NCI-H187 treated with DMSO at 0.1 percent for 48 hours (cell line): ENCODE measurements at regions not wholly inside any gene's neighbourhood (a gene's known extent, or its start where the extent isn't known, plus 50 kb on each side); places are given as distances from the start of the nearest gene placed in this dataset.

Experiments used
- DNase-seq: peaks from one replicate; lab custom pipeline; 2025; lab: John Stamatoyannopoulos, UW

DNA sequence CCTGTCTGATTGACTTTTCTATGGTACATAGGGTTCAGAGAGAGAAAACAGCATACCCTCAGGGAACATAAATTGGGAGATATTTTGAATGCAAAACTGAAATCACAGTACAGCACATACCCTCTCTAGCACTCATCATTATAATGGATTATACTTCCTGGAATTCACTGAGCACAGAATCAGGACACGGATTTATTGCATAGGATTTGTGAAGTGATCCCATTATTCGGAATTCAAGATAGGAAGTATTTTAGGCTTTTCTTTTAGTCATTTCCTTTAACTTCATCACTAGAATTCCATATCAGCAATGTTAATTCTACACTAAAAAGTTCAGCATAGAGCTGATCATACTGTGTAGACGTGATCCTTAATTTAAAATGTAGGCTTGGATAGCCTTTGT, 407.0 kb downstream of the PID1 start:
- no peak for DNase-seq

DNA sequence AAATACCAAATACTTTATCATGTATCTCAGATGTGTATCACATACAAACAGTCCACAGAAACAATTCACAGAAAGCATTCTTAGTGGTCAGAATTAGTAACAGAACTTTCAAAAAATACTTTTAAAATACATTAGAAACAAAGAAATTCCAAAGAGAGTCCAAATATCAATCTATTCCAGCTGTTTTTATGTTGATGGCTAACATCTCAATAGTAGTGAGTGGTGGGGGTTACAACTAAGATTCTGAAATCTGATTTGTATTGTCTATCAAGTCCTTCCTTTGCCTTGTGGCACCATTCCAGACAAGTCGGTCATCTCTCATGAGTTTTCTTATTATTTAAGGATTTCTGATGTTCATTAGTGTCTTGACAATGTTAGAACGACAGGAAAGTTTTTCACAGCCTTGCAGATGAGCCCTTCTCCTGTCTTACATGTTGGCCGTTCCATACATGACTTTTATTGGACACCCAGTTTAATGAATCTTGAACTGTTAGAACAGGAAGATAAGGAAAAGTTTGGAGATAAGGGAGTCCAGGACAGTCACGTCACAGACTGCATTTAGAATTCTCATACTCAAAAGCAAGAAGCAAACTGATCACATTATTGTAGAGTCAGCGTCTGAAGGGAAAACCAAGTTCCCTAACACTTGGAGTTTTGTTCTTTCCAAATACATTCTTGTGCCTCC, 410.3 kb downstream of the PID1 start:
- DNase-seq: no peak

DNA sequence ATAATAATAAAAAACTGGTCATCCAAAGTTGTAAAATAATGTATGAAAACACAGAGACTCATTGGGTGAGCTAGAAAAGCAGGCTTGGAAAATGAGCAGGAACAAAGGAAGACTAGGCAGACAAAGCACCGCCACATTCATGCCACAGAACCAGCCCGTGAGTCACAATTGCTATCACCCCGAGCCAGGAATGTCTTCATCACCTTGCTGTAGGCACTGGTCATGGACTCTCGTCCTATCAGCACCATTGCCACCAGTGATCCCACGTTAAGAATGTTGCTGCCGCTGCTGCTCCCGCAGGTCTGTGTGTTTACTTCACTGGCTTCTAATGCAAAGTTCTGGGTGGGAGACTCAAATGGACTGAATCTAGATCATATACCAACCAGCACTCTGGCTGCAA, 417.9 kb downstream of the PID1 start:
- DNase-seq: no peak

DNA sequence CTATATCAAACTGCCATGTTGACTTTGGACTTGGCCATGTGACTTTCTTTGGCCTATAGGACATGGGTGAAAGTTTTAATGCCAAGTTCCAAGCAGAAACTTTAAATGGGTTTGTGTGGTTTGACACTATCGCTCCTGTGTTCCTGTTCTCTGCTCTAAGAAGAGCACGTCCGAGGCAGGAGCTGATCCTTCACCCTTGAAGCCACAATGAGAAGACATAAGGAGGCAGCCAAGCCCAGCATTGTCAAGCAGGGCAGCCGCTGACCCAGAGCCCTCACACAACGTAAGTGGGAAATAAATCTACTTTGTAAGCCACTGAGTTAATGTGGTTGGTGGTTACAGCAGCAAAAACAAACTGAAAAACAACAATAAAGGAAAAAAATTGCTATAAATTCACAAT, 422.4 kb downstream of the PID1 start:
- DNase-seq: no peak

DNA sequence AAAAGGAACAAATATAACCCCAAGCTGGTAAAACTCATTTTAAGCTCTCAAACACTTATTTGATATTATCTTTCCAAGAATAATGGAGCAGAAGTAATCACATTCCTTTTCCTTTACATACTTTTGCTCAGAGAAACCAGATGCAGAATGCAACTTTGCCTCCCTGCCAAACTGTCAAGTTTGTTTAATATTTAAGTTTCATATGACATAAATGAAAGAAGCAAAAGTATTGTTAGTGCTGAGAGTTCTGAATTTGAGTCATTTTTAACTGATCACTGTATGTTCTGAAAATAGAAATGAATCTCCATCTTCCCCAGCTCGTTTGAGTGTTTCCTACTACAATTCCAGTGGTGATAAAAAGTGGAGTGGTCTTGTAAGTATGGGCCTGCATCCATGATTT, 423.4 kb downstream of the PID1 start:
- DNase-seq: no peak

DNA sequence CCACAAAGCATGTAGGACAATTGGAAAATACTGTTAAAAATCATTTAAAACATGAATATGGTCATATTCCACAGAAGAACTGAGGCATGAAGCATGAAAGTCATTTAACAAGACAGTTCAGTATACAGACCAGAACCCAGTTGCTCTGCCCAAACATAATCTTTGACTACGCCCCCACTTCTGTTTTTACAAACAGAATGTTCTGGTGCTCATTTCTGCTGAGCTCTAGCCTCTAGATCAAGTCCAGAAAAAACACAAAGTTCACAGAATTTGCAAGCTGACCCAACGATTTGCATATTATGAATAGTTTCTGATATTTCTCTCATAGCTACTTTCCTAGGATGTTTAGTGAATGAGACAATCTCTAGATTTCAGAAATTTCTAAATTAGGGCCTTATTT, 424.9 kb downstream of the PID1 start:
- DNase-seq: no peak

DNA sequence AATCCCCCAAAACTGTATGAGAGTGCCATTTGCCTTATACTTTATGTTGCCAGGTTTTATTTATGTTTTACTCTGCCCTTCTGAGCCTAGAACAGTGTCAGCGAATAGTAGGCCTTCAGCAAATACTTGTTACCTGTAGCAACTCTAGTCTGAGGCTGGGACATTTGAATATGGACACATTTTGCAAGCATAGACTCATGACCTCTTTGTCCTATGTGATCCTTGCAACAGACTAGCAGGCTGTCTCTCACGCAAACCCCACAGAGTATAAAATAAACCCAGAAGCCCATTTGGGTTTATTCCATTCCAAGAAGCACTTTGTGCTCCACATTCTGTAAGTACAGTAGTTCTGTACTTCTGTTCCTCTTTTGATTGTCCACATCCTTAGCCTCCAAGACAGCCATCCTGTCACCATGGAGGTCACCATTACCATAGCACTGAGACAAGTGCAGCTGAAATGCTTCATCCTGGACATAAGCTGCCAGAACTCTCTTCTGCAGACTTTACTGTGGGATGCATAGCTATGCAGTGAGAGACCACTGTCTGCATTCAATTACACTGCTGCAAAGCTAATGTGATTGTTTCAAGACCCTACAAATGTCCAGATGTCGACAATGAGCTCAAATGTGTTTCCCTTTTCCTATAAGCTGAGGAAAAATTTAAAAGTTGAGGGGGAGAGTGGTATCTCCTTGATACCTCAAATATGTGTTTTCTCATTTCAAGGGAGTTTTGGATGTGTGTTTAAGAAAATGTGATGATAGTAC, 425.7 kb downstream of the PID1 start:
- no peak for DNase-seq

DNA sequence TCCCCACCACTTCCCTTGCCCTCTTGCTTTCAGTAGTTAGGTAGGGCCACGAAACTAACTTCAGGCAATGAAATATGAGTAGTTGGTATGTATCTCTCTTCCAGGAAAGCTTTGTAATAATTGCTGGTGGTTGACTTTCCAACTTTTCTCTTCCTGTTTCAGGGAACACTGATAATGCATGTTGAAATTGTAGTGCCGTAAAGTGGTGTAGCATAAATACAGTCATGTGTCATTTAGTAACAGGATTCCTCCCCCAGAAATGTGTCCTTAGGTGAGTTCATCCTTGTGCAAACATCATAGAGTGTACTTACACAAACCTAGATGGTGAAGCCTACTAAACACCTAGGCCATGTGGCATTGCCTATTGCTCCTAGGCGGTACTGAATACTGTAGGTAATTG, 429.2 kb downstream of the PID1 start:
- no peak for DNase-seq

DNA sequence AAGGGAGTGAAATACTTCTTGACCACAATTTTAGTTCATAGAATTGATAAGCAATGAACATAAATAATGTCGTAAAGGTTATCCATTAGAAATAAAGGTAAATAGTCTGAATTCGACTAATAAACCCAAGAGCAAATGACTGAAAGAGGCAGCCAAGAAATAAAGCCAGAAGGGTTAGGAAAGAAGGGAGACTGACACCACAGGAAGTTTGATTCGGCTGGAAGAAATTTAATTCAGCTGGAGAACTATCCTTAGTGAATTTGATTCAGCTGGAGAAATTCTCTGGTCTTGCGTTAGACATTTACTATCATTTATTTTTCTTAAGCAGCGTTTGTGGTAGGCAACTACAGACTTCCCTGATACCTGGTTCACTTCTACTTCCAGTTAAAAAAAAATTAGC, 429.6 kb downstream of the PID1 start:
- DNase-seq: no peak

DNA sequence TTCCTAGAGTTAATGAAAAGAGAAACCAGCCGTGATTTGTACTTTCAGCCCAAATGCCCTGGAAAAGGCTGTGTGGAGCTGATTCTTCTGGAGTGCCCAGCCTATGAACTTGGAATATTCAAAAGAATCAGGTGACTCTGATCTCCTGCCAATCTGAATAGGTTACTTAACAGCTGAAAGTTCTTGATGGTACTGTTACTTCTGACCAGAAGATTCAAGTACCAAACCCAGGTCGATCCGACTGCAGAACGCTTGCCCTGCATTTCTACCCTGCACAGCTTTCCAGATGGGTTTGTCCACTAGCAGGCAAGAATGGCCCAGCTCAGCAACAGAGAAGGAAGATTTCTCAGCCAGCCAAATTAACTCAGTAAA, 430.4 kb downstream of the PID1 start:
- DNase-seq: no peak

DNA sequence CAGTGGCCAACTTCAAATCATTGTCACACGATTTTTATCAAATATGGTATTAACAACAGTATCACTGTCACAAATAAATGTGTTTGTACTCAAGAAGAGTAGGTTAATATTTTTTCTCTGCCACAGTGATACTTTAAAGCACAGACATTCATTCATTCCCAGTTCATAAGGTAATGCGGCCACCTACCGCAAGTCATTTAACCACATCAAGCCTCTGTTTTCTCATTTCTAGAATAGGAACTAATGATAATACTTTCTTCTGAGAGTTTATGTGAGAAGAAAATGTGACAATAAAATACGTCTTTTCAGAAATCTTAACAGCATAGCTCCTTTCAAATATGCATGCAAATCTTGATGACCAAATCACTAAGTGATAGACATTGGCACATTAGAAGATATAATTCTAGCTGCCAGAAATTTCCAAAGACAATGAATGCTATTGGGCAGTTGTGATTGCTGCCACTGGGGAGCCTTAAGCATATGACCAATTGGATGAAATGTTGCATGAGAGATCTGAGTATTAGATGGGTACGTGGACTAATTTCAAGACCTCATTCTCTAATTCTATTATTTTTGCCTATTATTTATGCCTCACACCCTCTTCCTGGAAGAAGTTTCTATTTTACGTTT, 430.9 kb downstream of the PID1 start:
- no peak for DNase-seq

DNA sequence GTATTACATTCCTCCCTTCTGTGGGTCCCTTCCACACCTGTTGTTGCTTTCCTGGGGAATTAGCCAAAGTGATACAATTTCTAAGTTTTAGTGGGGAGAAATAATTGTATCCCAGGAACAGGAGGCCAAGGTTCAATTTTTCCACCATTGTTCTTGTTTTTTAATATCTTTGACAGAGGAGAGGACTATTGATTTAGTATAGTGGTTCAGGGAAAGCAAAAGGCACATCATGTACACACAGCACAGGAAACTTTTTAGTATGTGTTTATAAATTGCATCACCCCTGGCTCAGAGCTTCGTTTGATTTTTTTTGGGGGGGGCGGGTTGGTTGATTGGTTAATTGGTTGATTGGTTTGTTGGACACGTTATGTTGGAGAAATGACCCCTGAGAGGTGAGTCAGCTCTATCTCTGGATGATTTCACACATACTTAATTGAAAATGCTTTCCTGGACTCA, 431.6 kb downstream of the PID1 start:
- no peak for DNase-seq

DNA sequence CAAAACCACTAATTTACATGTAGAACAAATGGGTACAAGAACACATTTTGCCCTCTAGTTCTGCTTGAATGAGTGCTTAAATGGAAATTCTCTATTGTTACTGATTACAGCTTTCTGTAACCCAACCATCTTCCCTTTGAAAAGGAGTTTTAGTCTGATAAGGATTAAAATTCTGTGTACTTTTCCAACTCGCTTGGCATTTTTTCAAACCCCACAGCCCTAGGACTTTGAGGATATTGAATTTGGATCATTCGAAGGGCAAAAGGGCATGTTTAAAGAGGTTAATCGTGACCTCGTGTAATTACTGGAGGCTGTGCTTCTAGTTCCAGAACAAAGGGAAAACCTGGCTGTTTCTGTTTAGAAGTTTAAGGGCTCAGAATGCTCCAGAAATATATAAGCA, 432.3 kb downstream of the PID1 start:
- no peak for DNase-seq

DNA sequence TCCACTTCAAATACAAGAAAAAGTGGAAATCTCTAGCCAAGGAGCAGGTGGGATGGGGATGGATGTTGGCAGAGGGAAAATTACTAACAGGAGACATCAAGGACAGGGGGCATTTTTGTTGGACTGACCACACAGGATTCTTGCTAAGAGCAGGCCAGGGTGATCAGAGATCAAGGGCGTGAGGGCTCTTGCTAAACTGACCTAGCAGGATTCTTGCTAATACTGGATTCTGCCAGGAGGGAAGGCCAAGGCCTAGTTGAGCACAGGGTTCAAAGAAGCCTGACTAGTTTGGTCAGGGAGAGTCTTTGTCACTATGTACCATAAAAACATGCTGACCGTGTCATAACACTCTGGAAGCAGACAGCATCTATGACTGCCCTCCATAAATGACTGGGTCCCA, 442.7 kb downstream of the PID1 start:
- no peak for DNase-seq

DNA sequence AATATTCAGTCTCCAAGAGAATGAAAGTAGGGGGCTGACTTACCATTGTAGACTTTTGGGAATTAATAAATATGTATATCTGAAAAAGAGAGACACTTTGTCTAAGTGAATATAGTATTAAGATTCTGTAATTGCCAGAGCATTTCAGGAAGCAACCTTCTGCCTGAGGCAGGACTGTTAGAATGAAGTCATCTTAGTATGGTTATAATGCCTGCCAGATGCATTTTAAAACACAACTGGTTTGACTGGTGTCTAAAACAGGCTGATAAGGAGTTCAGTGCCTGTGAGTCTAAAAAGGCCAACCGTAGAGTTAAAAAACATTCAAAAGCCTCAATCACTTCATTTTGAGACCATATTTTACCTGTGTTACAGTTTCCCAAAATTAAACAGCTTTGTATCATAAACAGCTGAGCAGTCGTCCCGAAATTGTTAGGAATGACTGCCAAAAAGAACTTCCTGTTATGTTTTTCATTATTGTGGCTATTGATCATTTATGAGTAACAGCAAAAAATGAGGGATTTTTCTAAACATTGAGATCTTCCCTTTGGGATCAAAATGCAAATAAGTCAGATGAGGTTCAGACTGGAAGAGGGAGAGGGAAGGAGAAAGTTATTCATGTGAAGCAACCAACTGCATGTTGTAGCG, 443.9 kb downstream of the PID1 start:
- no peak for DNase-seq

DNA sequence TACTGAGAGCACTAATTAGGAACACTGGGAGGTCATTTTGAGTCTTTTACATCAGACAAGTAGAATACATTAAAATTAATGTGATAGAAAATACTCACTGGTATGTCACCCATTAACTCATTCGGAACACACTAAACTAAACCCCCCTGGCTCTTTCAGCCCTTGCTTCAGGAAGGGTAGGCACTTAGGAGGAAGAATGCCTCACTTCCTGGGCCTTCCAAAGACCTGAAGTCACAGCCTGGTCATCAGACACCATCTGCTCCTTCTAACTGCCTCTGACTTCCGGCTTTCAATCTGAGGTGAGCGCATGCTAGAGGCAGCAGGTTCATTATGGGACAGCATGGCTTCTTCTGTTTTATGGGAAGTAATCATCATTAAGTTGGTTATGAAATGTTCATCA, 451.4 kb downstream of the PID1 start:
- DNase-seq: no peak

DNA sequence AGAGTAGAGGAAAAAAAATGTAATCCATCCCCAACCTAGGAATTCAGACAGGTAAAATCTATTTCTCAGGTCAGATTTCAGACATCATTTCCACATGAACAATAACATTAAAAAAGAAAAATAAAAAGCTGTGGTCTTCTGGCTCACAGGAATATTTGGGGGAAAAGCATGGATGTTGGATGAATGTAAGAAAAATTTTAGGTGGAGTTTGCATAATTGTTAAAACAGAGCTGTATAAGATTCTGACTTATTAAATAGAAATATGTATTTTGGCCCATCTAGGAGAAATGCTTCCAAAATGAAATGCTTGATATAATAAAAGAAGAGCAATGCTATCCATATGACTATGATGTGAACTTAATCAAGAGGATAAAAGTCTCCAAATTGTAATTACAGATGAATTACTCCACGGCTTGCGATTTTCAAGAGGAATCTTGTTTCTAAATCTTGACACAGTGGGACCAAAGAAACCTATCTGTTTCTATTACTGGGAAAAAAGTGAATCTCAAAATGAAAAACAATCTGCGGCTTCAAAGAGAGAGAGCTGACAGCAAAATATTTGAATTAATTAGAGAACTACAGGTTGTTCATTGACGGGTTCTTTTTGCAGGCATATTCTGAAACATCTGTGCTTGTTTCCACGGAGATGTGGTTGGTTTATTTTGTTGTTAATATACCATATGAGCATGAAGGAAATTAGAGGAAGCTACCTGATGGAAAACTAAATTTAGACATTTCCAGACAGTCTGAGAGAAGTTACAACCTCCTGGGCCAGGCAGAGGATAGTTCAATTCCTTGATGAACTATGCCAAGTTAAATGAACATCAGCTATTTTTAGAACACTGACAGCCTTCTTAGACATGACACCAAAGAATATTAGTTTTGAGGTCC, 468.7 kb downstream of the PID1 start:
- DNase-seq: no peak

DNA sequence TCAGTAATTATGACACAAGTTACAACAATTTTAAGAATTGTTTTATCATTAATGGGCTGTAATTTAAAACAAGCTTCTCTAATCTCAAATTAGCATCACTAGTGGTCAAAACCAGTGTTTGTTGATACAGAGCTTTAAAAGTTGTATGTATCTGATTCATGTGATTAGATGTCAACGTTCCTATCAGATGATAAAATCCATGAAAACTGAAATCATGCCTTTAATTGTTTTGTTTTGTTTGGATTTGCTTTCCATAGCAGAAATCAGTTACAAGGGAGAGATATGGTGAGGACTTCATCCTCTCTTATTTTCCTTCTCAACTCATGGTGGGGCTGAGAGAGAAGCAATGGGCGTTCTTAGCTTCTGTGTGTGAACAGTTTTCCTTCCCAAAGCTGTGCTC, 469.6 kb downstream of the PID1 start:
- DNase-seq: no peak

DNA sequence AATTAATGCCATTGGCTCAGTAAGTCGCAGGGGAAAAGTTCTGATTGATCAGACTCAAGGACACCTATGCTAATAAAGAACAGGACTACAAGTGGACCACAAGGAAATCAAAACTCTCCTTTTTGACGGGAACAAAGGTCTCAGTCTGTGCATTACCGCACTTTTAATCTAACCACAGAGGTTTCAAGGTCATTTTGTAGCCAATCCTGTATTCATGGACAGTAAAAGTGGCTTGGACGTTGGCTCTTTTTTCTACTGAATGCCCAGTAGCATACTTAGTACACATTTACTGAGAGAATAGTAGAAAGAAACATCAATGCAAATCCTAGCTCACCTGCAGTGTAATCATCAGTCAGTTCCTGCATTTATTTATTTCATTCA, 471.9 kb downstream of the PID1 start:
- no peak for DNase-seq

DNA sequence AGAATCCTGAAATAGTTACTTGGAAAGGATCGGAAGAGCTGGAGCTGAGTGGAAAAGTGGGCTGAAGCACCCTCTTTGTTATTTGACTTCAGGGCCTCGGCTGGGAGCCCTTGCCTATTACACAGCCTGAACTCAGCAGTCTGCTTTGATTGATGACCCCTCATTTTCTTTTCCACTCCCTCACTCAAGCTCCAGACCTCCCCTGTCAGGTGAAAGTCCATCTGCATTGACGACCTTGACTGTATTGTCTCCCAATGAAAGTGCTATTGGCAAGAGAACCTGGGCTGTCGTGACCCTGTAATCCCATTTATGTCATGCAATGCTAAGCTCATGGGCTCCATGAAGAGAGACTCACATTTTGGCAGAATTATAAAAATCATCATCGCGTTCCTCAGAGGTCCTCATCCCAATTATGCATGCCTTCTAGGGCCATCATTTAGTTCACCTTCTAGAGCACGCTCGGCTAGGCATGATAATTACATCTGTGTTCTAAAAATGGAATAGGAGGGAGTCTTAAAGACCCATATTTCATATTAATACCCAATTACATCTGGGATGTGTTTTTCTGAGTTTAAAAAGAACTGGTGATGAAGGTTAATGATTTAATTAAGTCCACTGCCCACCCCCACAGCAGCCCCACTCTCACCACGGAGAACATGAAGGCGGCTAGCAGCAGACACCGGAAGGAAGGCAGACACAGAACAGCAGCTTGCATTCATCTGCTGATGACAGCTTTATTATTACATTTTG, 472.5 kb downstream of the PID1 start:
- DNase-seq: no peak

DNA sequence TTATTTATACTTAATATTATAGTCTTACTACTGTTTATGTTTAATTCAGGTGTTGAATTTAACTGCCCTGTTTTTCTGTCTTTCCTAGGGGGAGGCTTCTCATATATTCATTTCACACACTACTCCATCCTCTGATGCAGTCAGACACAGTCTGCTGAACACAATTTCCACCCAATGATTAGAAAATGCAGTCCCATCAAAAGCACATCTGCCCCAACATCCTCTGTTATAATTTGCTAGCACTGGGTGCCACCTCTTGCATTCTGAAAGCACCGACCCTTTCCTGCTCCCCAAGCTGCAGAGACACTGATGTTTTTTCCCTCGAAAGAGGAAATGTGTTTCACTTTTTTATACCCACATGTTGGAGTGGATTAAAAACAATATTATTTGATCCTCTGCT, 474.7 kb downstream of the PID1 start:
- no peak for DNase-seq
